AG09319 (cell line): ENCODE measurements at regions not wholly inside any gene's neighbourhood (a gene's known extent, or its start where the extent isn't known, plus 50 kb on each side); places are given as distances from the start of the nearest gene placed in this dataset.

Experiments
- DNase-seq: peaks from one replicate; pipeline ENCODE4 v3.0.0-alpha.2; 2010; ENCODE audit warnings: low read depth; ENCODE audit errors: extremely low read depth
- CTCF ChIP-seq: IDR thresholded peaks from 2 replicates; pipeline ENCODE4 v1.5.1; 2011; ENCODE audit warnings: low read depth, mild to moderate bottlenecking, inconsistent platforms, low read length, moderate library complexity

GRCh38 chr1:209527993-209528717, 55.4 kb upstream of the CAMK1G start:
- no peak for DNase-seq

GRCh38 chr1:209529233-209529632, 54.3 kb upstream of the CAMK1G start:
- no peak for DNase-seq
- no peak for TF ChIP-seq CTCF

More at GRCh38 chr1:209527993-209528717, 55.4 kb upstream of the CAMK1G start:
- no peak for TF ChIP-seq CTCF

GRCh38 chr1:209531006-209531405, 52.5 kb upstream of the CAMK1G start:
- no peak for TF ChIP-seq CTCF
- no peak for DNase-seq

- TF ChIP-seq CTCF, result no peak
- DNase-seq, result no peak
These were observed 52.0 kb upstream of the CAMK1G start for GRCh38 chr1:209531549-209531948.
